ENCODE measurements at regions not wholly inside any gene's neighbourhood (a gene's known extent, or its start where the extent isn't known, plus 50 kb on each side); places are given as distances from the start of the nearest gene placed in this dataset.

- no peak for TF ChIP-seq CTCF (IDR thresholded peaks at IDR 0.05)
These were observed 231.5 kb downstream of the C6orf118 start for GRCh38 chr6:165077876-165078275.

- no peak for TF ChIP-seq CTCF (IDR thresholded peaks at IDR 0.05)
These were observed 237.5 kb downstream of the C6orf118 start for GRCh38 chr6:165071906-165072305.

- no peak for TF ChIP-seq CTCF (IDR thresholded peaks at IDR 0.05)
These were observed 248.7 kb downstream of the C6orf118 start for GRCh38 chr6:165060720-165061119.

GRCh38 chr6:165059032-165059431 lies 250.4 kb downstream of the C6orf118 start:
- no peak for TF ChIP-seq CTCF (IDR thresholded peaks at IDR 0.05)

GRCh38 chr6:165056292-165056691 lies 253.1 kb downstream of the C6orf118 start:
- no peak for TF ChIP-seq CTCF (IDR thresholded peaks at IDR 0.05)

- TF ChIP-seq CTCF (IDR thresholded peaks at IDR 0.05), result no peak
These were observed 254.2 kb downstream of the C6orf118 start for GRCh38 chr6:165055231-165055630.

- no peak for TF ChIP-seq CTCF (IDR thresholded peaks at IDR 0.05)
These were observed 256.6 kb downstream of the C6orf118 start for GRCh38 chr6:165052561-165053480.
